Nucleus accumbens (tissue), 56 donors: ENCODE measurements at regions not wholly inside any gene's neighbourhood (a gene's known extent, or its start where the extent isn't known, plus 50 kb on each side); places are given as distances from the start of the nearest gene placed in this dataset.

Source experiments
- DNase-seq, 56 donors: peaks; one replicate each; lab custom pipeline; 2025; lab: John Stamatoyannopoulos, UW

DNA sequence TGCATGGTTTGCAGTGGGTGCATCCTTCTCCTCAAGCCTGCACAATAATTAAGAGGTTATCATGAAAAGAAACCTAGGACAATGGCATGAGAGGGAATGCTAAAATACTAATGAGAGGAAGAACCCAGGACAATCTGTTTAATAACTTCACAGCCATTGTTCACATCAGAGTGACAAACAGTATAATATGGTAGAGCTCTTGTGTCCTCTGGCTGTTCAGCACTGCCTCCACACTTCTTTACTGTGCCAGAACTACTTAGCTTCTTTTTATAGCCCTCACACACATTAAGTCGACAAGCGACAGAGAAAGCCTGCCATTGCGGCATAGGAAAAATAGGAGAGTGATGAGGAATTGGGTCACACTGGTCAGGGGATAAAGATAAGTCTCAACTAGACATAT, 65.0 kb upstream of the MEIS2 start:
- no peak for DNase-seq

- no peak for DNase-seq
These were observed 66.1 kb upstream of the MEIS2 start for GRCh38 chr15:37166402-37166801.

DNA sequence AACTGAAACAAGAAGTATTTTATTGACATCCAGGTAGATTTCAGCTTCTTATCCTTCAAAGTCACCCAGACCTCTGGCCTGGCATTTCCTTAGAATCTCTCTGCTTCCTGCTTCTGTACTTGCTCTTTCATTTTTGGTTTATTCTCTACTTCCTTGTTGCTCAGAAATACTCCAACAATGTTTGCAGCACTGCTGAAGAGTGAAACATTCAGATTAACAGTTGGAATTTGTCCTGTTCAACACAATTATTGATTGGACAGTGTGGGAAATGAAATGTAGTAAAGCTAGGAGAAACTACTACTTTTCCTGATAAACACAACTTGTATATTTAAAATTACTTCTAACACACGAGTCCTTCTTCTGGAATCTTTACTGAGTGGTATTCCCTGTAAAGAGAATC, 81.0 kb upstream of the MEIS2 start:
- no peak for DNase-seq

- DNase-seq: peak in 26 of 56 donors; percentile 0 to 69 (median 26)
These were observed 99.2 kb upstream of the MEIS2 start for GRCh38 chr15:37199545-37199944.

DNA sequence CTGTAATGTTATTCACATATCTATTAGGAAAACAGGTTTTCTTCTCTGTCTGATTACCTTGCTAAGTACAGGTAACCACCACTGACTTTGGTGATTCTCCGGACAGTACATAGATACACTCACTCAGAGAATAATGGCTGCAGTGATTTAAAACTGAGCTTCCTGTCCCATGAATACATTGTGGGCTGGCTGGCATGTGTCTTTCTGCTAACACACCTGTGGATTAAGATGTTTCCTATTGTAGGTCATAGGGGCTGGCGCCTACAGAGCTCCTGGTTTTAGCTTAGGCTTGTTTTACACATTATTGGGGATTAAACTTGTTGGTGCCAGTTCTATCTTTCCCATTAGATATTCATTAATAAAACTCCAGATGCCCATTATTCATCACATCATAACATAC, 102.7 kb upstream of the MEIS2 start:
- no peak for DNase-seq

- no peak for DNase-seq
These were observed 104.3 kb upstream of the MEIS2 start for GRCh38 chr15:37204692-37205091.

DNA sequence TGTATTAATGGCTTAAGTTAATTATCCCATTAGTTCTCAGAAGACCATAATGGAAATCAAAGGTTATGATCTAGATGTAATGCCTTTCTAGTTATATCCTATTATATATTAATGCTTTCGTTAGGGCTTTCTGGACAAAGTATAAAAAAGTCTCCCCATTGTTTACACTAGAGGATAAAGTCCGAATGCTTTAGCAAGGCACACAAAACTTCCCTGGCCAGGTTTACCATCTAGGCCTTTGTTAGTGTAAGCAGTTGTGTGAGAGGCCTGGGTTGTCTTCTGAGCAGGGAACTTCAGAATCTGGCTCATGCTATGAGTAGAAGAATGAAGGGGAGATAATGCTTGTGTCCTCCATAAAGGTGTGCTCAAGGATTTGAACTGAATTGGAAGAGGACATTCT, 106.3 kb upstream of the MEIS2 start:
- DNase-seq: no peak

GRCh38 chr15:37208146-37209040, 108.0 kb upstream of the MEIS2 start:
- peak in 4 of 56 donors; percentile 2 to 6 (median 2) for DNase-seq

- no peak for DNase-seq
These were observed 108.7 kb upstream of the MEIS2 start for GRCh38 chr15:37209041-37209363.

- DNase-seq: no peak
These were observed 117.2 kb upstream of the MEIS2 start for GRCh38 chr15:37217567-37217966.

- DNase-seq: no peak
These were observed 118.1 kb upstream of the MEIS2 start for GRCh38 chr15:37218351-37218916.

DNA sequence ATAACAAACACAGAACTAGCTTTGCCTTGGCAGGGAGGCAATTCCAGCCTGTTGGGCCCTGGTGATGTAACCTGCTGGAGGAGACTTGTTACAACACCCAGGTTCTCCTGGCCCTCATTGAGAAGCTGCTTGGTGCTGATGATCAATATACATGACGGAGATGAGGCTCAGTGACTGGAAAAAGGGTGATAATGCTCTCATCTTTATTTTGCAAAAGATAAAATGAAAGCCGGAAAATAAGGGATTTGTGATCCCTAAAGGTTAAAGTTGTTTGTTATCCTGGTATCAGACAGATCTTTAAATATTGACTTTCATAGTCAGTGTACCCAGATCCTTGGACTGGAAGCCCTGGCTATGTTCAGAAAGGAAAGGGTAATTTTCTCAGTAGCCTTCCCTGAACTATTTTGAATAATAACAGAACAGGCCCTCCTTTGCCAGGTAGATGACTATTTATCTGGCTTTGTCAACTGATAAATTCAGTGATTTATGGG, 118.9 kb upstream of the MEIS2 start:
- no peak for DNase-seq

GRCh38 chr15:37220949-37221670, 120.8 kb upstream of the MEIS2 start:
- DNase-seq: peak in 5 of 56 donors; percentile 1 to 21 (median 7)

DNA sequence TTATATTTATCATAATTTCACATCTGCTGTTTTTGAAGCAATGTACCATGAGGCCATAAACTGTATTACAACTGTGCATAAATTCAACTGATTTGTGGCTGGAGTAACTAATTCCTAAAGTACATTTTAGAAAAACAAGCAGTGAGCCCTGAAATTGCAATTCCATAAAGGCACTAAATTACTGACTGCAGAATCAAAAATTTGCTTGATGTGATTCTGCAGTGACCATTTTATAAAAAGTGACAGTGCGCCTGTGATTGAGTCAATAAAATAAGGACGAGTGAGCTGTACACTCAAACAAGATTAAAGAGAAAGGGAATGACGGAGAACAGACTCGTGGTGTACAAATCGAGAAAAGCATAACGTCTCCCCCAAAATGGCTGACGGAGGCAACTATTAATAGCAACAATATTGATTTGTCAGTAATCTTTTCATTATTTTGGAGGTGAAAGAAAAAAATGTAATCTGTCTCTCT, 121.4 kb upstream of the MEIS2 start:
- no peak for DNase-seq

GRCh38 chr15:37223089-37223488, 122.7 kb upstream of the MEIS2 start:
- DNase-seq: no peak

GRCh38 chr15:37229855-37230619, 129.7 kb upstream of the MEIS2 start:
- DNase-seq: no peak

DNA sequence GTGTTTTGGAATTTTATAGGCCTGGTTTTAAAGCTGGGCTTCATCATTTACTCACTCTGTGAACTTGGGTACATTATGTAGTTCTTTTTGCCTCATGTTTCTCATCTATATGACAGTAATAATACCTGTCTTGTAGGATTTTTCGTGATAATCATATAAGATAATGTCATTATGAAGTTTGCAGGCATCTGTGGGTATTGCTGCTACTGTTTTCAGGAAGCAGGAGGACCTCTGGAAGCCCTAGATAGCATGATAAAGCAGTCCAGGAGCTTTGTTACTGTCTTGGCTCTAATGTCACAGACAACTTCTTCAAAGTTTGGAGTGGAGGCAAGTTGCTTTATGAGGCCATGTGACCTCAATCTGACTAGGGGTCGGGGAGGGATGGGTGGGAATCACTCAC, 145.0 kb upstream of the MEIS2 start:
- no peak for DNase-seq

- no peak for DNase-seq
These were observed 145.7 kb upstream of the MEIS2 start for GRCh38 chr15:37246065-37246464.

DNA sequence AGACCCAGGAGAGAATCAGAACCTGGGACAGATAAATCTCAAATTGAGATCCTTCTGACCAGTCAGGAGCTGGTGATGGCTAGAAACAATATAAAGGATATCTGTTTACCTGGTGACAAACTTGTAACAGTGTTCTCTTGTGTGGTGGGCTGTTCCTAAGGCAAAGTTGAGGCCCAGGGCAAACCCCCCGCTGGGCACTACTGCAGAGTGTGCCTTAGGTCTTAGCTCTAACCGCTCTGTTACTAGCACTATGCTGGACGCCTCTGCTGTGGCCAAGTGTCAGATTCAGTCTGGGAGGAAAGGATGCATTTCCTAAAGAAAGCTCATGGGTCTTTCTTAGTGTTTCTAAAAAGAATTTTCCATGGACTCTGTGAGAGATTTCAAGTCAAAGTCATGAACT, 146.5 kb upstream of the MEIS2 start:
- no peak for DNase-seq

- no peak for DNase-seq
These were observed 148.9 kb upstream of the MEIS2 start for GRCh38 chr15:37249249-37249648.

DNA sequence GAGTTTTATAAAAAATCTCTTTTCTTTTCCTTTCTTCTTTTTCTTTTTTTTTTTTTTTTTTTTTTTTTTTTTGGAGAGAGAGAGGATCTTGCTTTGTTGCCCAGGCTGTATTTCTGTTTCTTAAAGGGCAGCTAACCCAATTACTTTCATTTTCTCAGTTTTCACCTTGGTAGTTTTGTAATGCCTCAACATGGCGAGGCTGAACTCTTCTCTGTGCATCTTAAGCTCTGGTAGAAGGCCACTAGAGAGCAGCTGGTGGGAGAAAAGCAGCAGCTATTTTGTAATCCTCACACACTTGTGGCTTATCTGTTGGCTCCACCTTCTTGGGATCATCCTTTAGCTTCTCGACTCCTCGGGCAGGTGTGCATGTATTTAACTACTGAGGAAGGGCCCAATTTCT, 152.2 kb upstream of the MEIS2 start:
- no peak for DNase-seq
